HCT116 (cell line): ENCODE measurements at regions not wholly inside any gene's neighbourhood (a gene's known extent, or its start where the extent isn't known, plus 50 kb on each side); places are given as distances from the start of the nearest gene placed in this dataset.

Experiments
- ATAC-seq: fragments of 200-7000 bp; cut with Tn5 transposase; 2 replicates; pipeline ENCODE4 v1.9.1; 2020; ENCODE audit warnings: mild to moderate bottlenecking, moderate library complexity
- BruUV-seq: library from RNA; stranded (reverse); fragments of 400-500 nt; replicated peaks from 2 replicates; lab custom pipeline; 2021; lab: Mats Ljungman, UMichigan
- CTCF ChIA-PET: fragments of 300-600 bp; sonication (Branson Sonifier 250); formaldehyde crosslinking; loops from one replicate; lab custom pipeline; 2021; ENCODE audit warnings: antibody characterized with exemption; lab: Charles Lee
- POLR2A ChIA-PET: fragments of 300-600, 350-600 bp; sonication (Branson Sonifier 250); formaldehyde crosslinking; loops from one replicate; lab custom pipeline; 2021; ENCODE audit warnings: antibody characterized with exemption; lab: Charles Lee
- RAD21 ChIA-PET, 2 experiments: fragments of 300-600 bp; sonication (Branson Sonifier 250); formaldehyde crosslinking; loops; one replicate each; lab custom pipeline; 2023; ENCODE audit warnings: low total read pairs in 2 of 2; ENCODE audit not compliant: uncharacterized antibody in 2 of 2, unreplicated experiment in 2 of 2, low non-redundant PET in 1 of 2; lab: Charles Lee
- DNase-seq: peaks from one replicate; pipeline ENCODE4 v3.0.0-alpha.2; 2010; ENCODE audit warnings: low read depth, low spot score
- H2AFZ ChIP-seq: fragments of 200-600 bp; shearing (Covaris generic), sonication (generic); 2 replicates; pipeline ENCODE4 v1.6.1; 2017; ENCODE audit warnings: low read depth, mixed run types, mixed read lengths, antibody characterized with exemption, low read length; ENCODE audit not compliant: poor library complexity, severe bottlenecking
- H3K27ac ChIP-seq: 2 replicates; pipeline ENCODE4 v1.5.1; 2012; ENCODE audit warnings: low read depth, low read length
- H3K27me3 ChIP-seq: fragments of 200-600 bp; sonication (generic); 2 replicates; pipeline ENCODE4 v1.6.1; 2016; ENCODE audit warnings: mixed run types, low read length, mixed read lengths; ENCODE audit not compliant: insufficient read depth
- H3K36me3 ChIP-seq, 2 experiments: fragments of 200-500 bp in 1 of 2; fragments of 200-600 bp in 1 of 2; sonication (Bioruptor generic) in 1 of 2; sonication (generic) in 1 of 2; 2 replicates each; pipeline versions ENCODE4 v1.5.1 to v1.6.1; 2014 to 2016; ENCODE audit warnings: low read length in 2 of 2, inconsistent platforms in 1 of 2, mixed read lengths in 1 of 2, mixed run types in 1 of 2; ENCODE audit not compliant: insufficient read depth in 2 of 2, control insufficient read depth in 1 of 2
- H3K4me1 ChIP-seq, 2 experiments: fragments of 200-600 bp in 1 of 2; sonication (generic) in 1 of 2; 2 replicates each; pipeline versions ENCODE4 v1.5.1 to v1.6.1; 2012 to 2017; ENCODE audit warnings: low read length in 2 of 2, inconsistent platforms in 1 of 2, mild to moderate bottlenecking in 1 of 2, mixed read lengths in 1 of 2, mixed run types in 1 of 2, moderate library complexity in 1 of 2; ENCODE audit not compliant: insufficient read depth in 2 of 2, control insufficient read depth in 1 of 2
- H3K4me2 ChIP-seq: fragments of 200-600 bp; sonication (generic); 2 replicates; pipeline ENCODE4 v1.6.1; 2017; ENCODE audit warnings: mixed run types, low read length, mixed read lengths
- H3K4me3 ChIP-seq, 2 experiments: fragments of 200-600 bp in 1 of 2; sonication (generic) in 1 of 2; replicated peaks in 1 of 2; 2 replicates each; pipeline ENCODE4 v1.5.1; 2011 to 2016; ENCODE audit warnings: low read length in 2 of 2, control low read depth in 1 of 2, low read depth in 1 of 2, mild to moderate bottlenecking in 1 of 2, mixed read lengths in 1 of 2, mixed run types in 1 of 2
- H3K79me2 ChIP-seq: fragments of 200-600 bp; sonication (generic); 2 replicates; pipeline ENCODE4 v1.6.1; 2017; ENCODE audit warnings: mild to moderate bottlenecking, mixed run types, low read length, moderate library complexity, mixed read lengths; ENCODE audit not compliant: insufficient read depth
- H3K9ac ChIP-seq: fragments of 200-600 bp; sonication (generic); 2 replicates; pipeline ENCODE4 v1.6.1; 2016; ENCODE audit warnings: low read length, mixed read lengths
- H3K9me2 ChIP-seq: fragments of 200-600 bp; sonication (generic), shearing (Covaris generic); 2 replicates; pipeline ENCODE4 v1.6.1; 2017; ENCODE audit warnings: mixed run types, mild to moderate bottlenecking, moderate library complexity; ENCODE audit not compliant: insufficient read depth
- H3K9me3 ChIP-seq, 2 experiments: fragments of 200-500 bp in 1 of 2; fragments of 200-600 bp in 1 of 2; sonication (Bioruptor generic) in 1 of 2; sonication (generic) in 1 of 2; 2 replicates each; pipeline ENCODE4 v1.6.1; 2014 to 2017; ENCODE audit warnings: low read length in 2 of 2, mixed read lengths in 2 of 2, inconsistent platforms in 1 of 2, low read depth in 1 of 2, mild to moderate bottlenecking in 1 of 2, mixed run types in 1 of 2, moderate library complexity in 1 of 2; ENCODE audit not compliant: control insufficient read depth in 1 of 2, insufficient read depth in 1 of 2
- H4K20me1 ChIP-seq: fragments of 200-600 bp; sonication (generic), shearing (Covaris generic); 2 replicates; pipeline ENCODE4 v1.6.1; 2017; ENCODE audit warnings: mixed run types, mild to moderate bottlenecking, moderate library complexity; ENCODE audit not compliant: insufficient read depth
- ATF3 ChIP-seq: IDR thresholded peaks from 2 replicates; pipeline ENCODE4 v1.6.1; 2012
- CBX3 ChIP-seq: IDR thresholded peaks from 2 replicates; pipeline ENCODE4 v1.6.1; 2012; ENCODE audit warnings: low read depth
- CEBPB ChIP-seq: IDR thresholded peaks from 2 replicates; pipeline ENCODE4 v1.6.1; 2012; ENCODE audit warnings: low read depth
- EGR1 ChIP-seq: IDR thresholded peaks from 2 replicates; pipeline ENCODE4 v1.6.1; 2012; ENCODE audit warnings: low read depth
- ELF1 ChIP-seq: IDR thresholded peaks from 2 replicates; pipeline ENCODE4 v1.6.1; 2012; ENCODE audit warnings: low read depth, borderline replicate concordance
- FOSL1 ChIP-seq: IDR thresholded peaks from 2 replicates; pipeline ENCODE4 v1.6.1; 2012; ENCODE audit warnings: low read depth
- JUND ChIP-seq: IDR thresholded peaks from 2 replicates; pipeline ENCODE4 v1.6.1; 2012
- MAX ChIP-seq: IDR thresholded peaks from 2 replicates; pipeline ENCODE4 v1.6.1; 2012
- POLR2A ChIP-seq: IDR thresholded peaks from 2 replicates; pipeline ENCODE4 v1.7.0; 2011; ENCODE audit warnings: borderline replicate concordance; ENCODE audit not compliant: insufficient read depth, insufficient read length; ENCODE audit errors: extremely low read depth
- POLR2AphosphoS5 ChIP-seq: IDR thresholded peaks from 2 replicates; pipeline ENCODE4 v1.6.1; 2011; ENCODE audit warnings: mild to moderate bottlenecking, low read depth, low read length, moderate library complexity
- RAD21 ChIP-seq: IDR thresholded peaks from 2 replicates; pipeline ENCODE4 v1.6.1; 2012; ENCODE audit warnings: low read depth, mild to moderate bottlenecking
- REST ChIP-seq: IDR thresholded peaks from 2 replicates; pipeline ENCODE4 v1.6.1; 2012; ENCODE audit warnings: low read depth
- SIN3A ChIP-seq: IDR thresholded peaks from 2 replicates; pipeline ENCODE4 v1.6.1; 2012; ENCODE audit warnings: low read depth
- SP1 ChIP-seq: IDR thresholded peaks from 2 replicates; pipeline ENCODE4 v1.6.1; 2012; ENCODE audit warnings: low read depth
- SRF ChIP-seq: IDR thresholded peaks from 2 replicates; pipeline ENCODE4 v1.6.1; 2012; ENCODE audit warnings: low read depth
- TCF7L2 ChIP-seq: IDR thresholded peaks from 2 replicates; pipeline ENCODE4 v1.7.0; 2011; ENCODE audit warnings: borderline replicate concordance, inconsistent platforms; ENCODE audit not compliant: insufficient read depth, insufficient read length; ENCODE audit errors: extremely low read depth
- YY1 ChIP-seq: IDR thresholded peaks from 2 replicates; pipeline ENCODE4 v1.6.1; 2011; ENCODE audit warnings: low read length, low read depth, moderate library complexity, mild to moderate bottlenecking; ENCODE audit not compliant: insufficient replicate concordance; ENCODE audit errors: extremely low read depth
- ZBTB33 ChIP-seq: IDR thresholded peaks from 2 replicates; pipeline ENCODE4 v1.6.1; 2011; ENCODE audit warnings: mild to moderate bottlenecking, low read length, moderate library complexity; ENCODE audit not compliant: insufficient replicate concordance; ENCODE audit errors: extremely low read depth
- ZFX ChIP-seq: fragments of 450-650 bp; IDR thresholded peaks from 2 replicates; pipeline ENCODE4 v1.6.1; 2017
- ZNF274 ChIP-seq: fragments of 200-500 bp; sonication (Bioruptor generic); IDR thresholded peaks from 2 replicates; pipeline ENCODE4 v1.6.1; 2014; ENCODE audit warnings: mild to moderate bottlenecking, low read depth, low read length, inconsistent platforms
- intact Hi-C: fragments of 100-400 bp; cut with micrococcal nuclease; formaldehyde crosslinking; loops from 2 replicates; pipeline ENCODE4 v1.10.0; 2022

- H3K4me3 ChIP-seq = no peak overlapping the region
- H3K9me2 ChIP-seq = no peaks in the 10 kb centered on the region
- H3K9ac ChIP-seq = no peak overlapping the region
- intact Hi-C loops = no loop called here
- no TSS peak for BruUV-seq
- no peak overlapping the region for H3K4me2 ChIP-seq
- H3K9me3 ChIP-seq = no peaks in the 10 kb centered on the region
- CTCF ChIA-PET = no interaction called here
- H4K20me1 ChIP-seq = no peaks in the 10 kb centered on the region
- TF ChIP-seq ZNF274 (no peak), REST (no peak), SRF (no peak), ELF1 (no peak), ATF3 (no peak), SP1 (no peak), ZBTB33 (no peak), MAX (no peak), CEBPB (no peak), RAD21 (no peak), POLR2A (no peak), POLR2AphosphoS5 (no peak), JUND (no peak), CBX3 (no peak), FOSL1 (no peak), TCF7L2 (no peak), YY1 (no peak), SIN3A (no peak), EGR1 (no peak), ZFX (no peak)
- TF ChIP-seq, all 23 proteins: peak for 0
- H3K79me2 ChIP-seq = no peaks in the 10 kb centered on the region
- ATAC-seq (no peak), DNase-seq (no peak)
- POLR2A ChIA-PET = no interaction called here
- RAD21 ChIA-PET = no interaction called here
- no peaks in the 10 kb centered on the region for H3K4me1 ChIP-seq
- peaks cover 33% of the 10 kb centered on the region for H3K27me3 ChIP-seq
- no peak overlapping the region for H3K27ac ChIP-seq
- H3K36me3 ChIP-seq = no peaks in the 10 kb centered on the region
- no peak overlapping the region for H2AFZ ChIP-seq
Observed at GRCh38 chr5:167571824-167572223, 719.6 kb upstream of the WWC1 start.
